Tibial artery (tissue), 4 donors: ENCODE measurements at regions not wholly inside any gene's neighbourhood (a gene's known extent, or its start where the extent isn't known, plus 50 kb on each side); places are given as distances from the start of the nearest gene placed in this dataset.

Source experiments
- DNase-seq, 2 donors: peaks; one replicate each; pipeline ENCODE4 v3.0.0-alpha.2; 2019
- H3K27ac ChIP-seq, 2 donors: fragments of 200-600 bp; sonication (generic) in 1 of 2; 1 replicate in 1 of 2; 2 replicates in 1 of 2; pipeline ENCODE4 v1.5.1; 2018 to 2019; ENCODE audit warnings: mild to moderate bottlenecking in 1 of 2
- H3K27me3 ChIP-seq, 2 donors: fragments of 200-600 bp; sonication (generic) in 1 of 2; one replicate each; pipeline versions ENCODE4 v1.5.1 to v1.6.0; 2016 to 2019
- H3K36me3 ChIP-seq, 3 donors: fragments of 200-600 bp; sonication (generic) in 2 of 3; one replicate each; pipeline ENCODE4 v1.5.1; 2016 to 2019; ENCODE audit warnings: mild to moderate bottlenecking in 2 of 3
- H3K4me1 ChIP-seq, 4 donors: fragments of 200-600 bp; sonication (generic) in 2 of 4; 1 replicate in 3 of 4; 2 replicates in 1 of 4; pipeline ENCODE4 v1.5.1; 2016 to 2019
- H3K4me3 ChIP-seq, 2 donors: fragments of 200-600 bp; sonication (generic) in 1 of 2; 1 replicate in 1 of 2; 2 replicates in 1 of 2; pipeline ENCODE4 v1.5.1; 2018 to 2019; ENCODE audit warnings: mild to moderate bottlenecking in 2 of 2
- H3K9me3 ChIP-seq, 3 donors: fragments of 200-600 bp; sonication (generic) in 1 of 3; one replicate each; pipeline ENCODE4 v1.5.1; 2016 to 2019
- CTCF ChIP-seq, 2 experiments: fragments of 200-600 bp in 1 of 2; fragments of 450-650 bp in 1 of 2; IDR thresholded peaks; one replicate each; pipeline ENCODE4 v1.5.1; 2017 to 2019; ENCODE audit warnings: antibody characterized with exemption in 2 of 2, mild to moderate bottlenecking in 1 of 2, moderate library complexity in 1 of 2
- intact Hi-C: fragments of 100-400 bp; cut with DNase I; formaldehyde crosslinking; loops from one replicate; pipeline ENCODE4 v1.15.0; 2023; ENCODE audit warnings: low total_unique reads

GRCh38 chr12:38137287-38137686 lies 179.3 kb upstream of the ALG10B start:
- no peak for TF ChIP-seq CTCF (IDR thresholded peaks at IDR 0.05)
- H3K4me1 ChIP-seq, result peaks cover 0 to 13% (median 6%) of the 10 kb centered on the region in 4 donors
- no peak overlapping the region for H3K4me3 ChIP-seq
- peaks cover 0 to 20% of the 10 kb centered on the region in 2 donors for H3K27me3 ChIP-seq
- H3K9me3 ChIP-seq, result no peaks in the 10 kb centered on the region
- intact Hi-C loops, result loop anchor here (5.0 kb wide), 1 partner anchor 175 kb away; no protein-coding TSS in a partner anchor
- no peaks in the 10 kb centered on the region for H3K36me3 ChIP-seq
- DNase-seq, result no peak
- no peak overlapping the region for H3K27ac ChIP-seq

- Histone ChIP-seq H3K4me3 (no peak overlapping the region), H3K27ac (no peak overlapping the region), H3K4me1 (peaks cover 0 to 13% (median 6%) of the 10 kb centered on the region in 4 donors), H3K27me3 (peaks cover 0 to 20% of the 10 kb centered on the region in 2 donors), H3K36me3 (no peaks in the 10 kb centered on the region), H3K9me3 (no peaks in the 10 kb centered on the region)
- intact Hi-C loops, result loop anchor here (5.0 kb wide), 1 partner anchor 175 kb away; no protein-coding TSS in a partner anchor
- no peak for DNase-seq
- TF ChIP-seq CTCF (IDR thresholded peaks at IDR 0.05), result no peak
Observed at GRCh38 chr12:38137716-38138115, 178.9 kb upstream of the ALG10B start.

- peaks cover 0 to 20% of the 10 kb centered on the region in 2 donors for H3K27me3 ChIP-seq
- H3K4me1 ChIP-seq, result peaks cover 0 to 13% (median 6%) of the 10 kb centered on the region in 4 donors
- H3K27ac ChIP-seq, result no peak overlapping the region
- H3K36me3 ChIP-seq, result no peaks in the 10 kb centered on the region
- intact Hi-C loops, result loop anchor here (5.0 kb wide), 1 partner anchor 174 kb away; no protein-coding TSS in a partner anchor
- no peaks in the 10 kb centered on the region for H3K9me3 ChIP-seq
- H3K4me3 ChIP-seq, result peak overlapping the region; percentile 20 to 28
- peak; percentile 91 to 97 for TF ChIP-seq CTCF (IDR thresholded peaks at IDR 0.05)
- DNase-seq, result peak in 1 of 2 donors; percentile 72
Observed at GRCh38 chr12:38138225-38139221, 178.1 kb upstream of the ALG10B start.

- H3K27me3 ChIP-seq, result peaks cover 0 to 20% of the 10 kb centered on the region in 2 donors
- intact Hi-C loops, result loop anchor here (5.0 kb wide), 1 partner anchor 173 kb away; no protein-coding TSS in a partner anchor
- peaks cover 0 to 13% (median 6%) of the 10 kb centered on the region in 4 donors for H3K4me1 ChIP-seq
- no peaks in the 10 kb centered on the region for H3K9me3 ChIP-seq
- no peak overlapping the region for H3K4me3 ChIP-seq
- no peaks in the 10 kb centered on the region for H3K36me3 ChIP-seq
- DNase-seq, result no peak
- TF ChIP-seq CTCF (IDR thresholded peaks at IDR 0.05), result no peak
- H3K27ac ChIP-seq, result no peak overlapping the region
Observed at GRCh38 chr12:38139456-38139855, 177.1 kb upstream of the ALG10B start.

GRCh38 chr12:38141239-38141638 lies 175.3 kb upstream of the ALG10B start:
- no peak for DNase-seq
- no peak for TF ChIP-seq CTCF (IDR thresholded peaks at IDR 0.05)
- no peak overlapping the region for H3K4me3 ChIP-seq
- no peak overlapping the region for H3K27ac ChIP-seq
- H3K27me3 ChIP-seq, result peaks cover 0 to 16% of the 10 kb centered on the region in 2 donors
- peaks cover 0 to 13% (median 6%) of the 10 kb centered on the region in 4 donors for H3K4me1 ChIP-seq
- no peaks in the 10 kb centered on the region for H3K9me3 ChIP-seq
- no peaks in the 10 kb centered on the region for H3K36me3 ChIP-seq
- intact Hi-C loops, result no loop called here
